K562 (cell line): ENCODE measurements at regions not wholly inside any gene's neighbourhood (a gene's known extent, or its start where the extent isn't known, plus 50 kb on each side); places are given as distances from the start of the nearest gene placed in this dataset.

Experiments used
- CTCF ChIP-seq, 3 experiments: IDR thresholded peaks in 2 of 3; conservative IDR thresholded peaks in 1 of 3; 2 replicates each; pipeline ENCODE4 v1.5.1; 2011 to 2012; ENCODE audit warnings: low read length in 3 of 3, mild to moderate bottlenecking in 3 of 3, control low read depth in 2 of 3, improper control_type of control experiment in 1 of 3, inconsistent platforms in 1 of 3, low read depth in 1 of 3, mixed read lengths in 1 of 3, moderate library complexity in 1 of 3; ENCODE audit not compliant: insufficient read depth in 2 of 3
- E2F6 ChIP-seq, 2 experiments: IDR thresholded peaks; 2 replicates each; pipeline ENCODE4 v1.6.1; 2011; ENCODE audit warnings: borderline replicate concordance in 1 of 2, control low read depth in 1 of 2, low read depth in 1 of 2, low read length in 1 of 2, mild to moderate bottlenecking in 1 of 2, mixed read lengths in 1 of 2, moderate library complexity in 1 of 2; ENCODE audit not compliant: insufficient read depth in 1 of 2, insufficient read length in 1 of 2, poor library complexity in 1 of 2, severe bottlenecking in 1 of 2; ENCODE audit errors: extremely low read depth in 1 of 2
- HNRNPH1 ChIP-seq: fragments of 200-400 bp; formaldehyde crosslinking; optimal IDR thresholded peaks from 2 replicates; pipeline ENCODE3; 2017; ENCODE audit warnings: low read depth, mild to moderate bottlenecking, low read length, moderate library complexity
- JUND ChIP-seq, 2 experiments: IDR thresholded peaks; 2 replicates in 1 of 2; 3 replicates in 1 of 2; pipeline ENCODE4 v1.6.1; 2011; ENCODE audit warnings: borderline replicate concordance in 2 of 2, low read depth in 2 of 2, low read length in 2 of 2, improper control_type of control experiment in 1 of 2, missing biosample characterization in 1 of 2, missing genetic modification characterization in 1 of 2, missing genetic modification reagents in 1 of 2
- NFIC ChIP-seq: fragments of 450-650 bp; IDR thresholded peaks from 2 replicates; pipeline ENCODE4 v1.6.1; 2017; ENCODE audit warnings: mild to moderate bottlenecking, inconsistent platforms
- RCOR1 ChIP-seq, 2 experiments: IDR thresholded peaks; 2 replicates each; pipeline ENCODE4 v1.6.1; 2012; ENCODE audit warnings: low read depth in 2 of 2, low read length in 2 of 2, borderline replicate concordance in 1 of 2, improper control_type of control experiment in 1 of 2
- SIN3A ChIP-seq, 2 experiments: fragments of 150-350 bp in 1 of 2; IDR thresholded peaks; 2 replicates each; pipeline ENCODE4 v1.6.1; 2011 to 2016; ENCODE audit warnings: borderline replicate concordance in 2 of 2, low read depth in 2 of 2, low read length in 2 of 2, mild to moderate bottlenecking in 2 of 2, moderate library complexity in 2 of 2; ENCODE audit not compliant: control insufficient read depth in 1 of 2
- SP1 ChIP-seq: sonication (generic); formaldehyde crosslinking; IDR thresholded peaks from 2 replicates; pipeline ENCODE4 v1.8.1; 2022; ENCODE audit warnings: mild to moderate bottlenecking, missing genetic modification reagents
- TCF7L2 ChIP-seq: fragments of 150-350 bp; IDR thresholded peaks from 2 replicates; pipeline ENCODE4 v1.6.1; 2016; ENCODE audit warnings: low read depth, mild to moderate bottlenecking, low read length, moderate library complexity
- ZNF133 ChIP-seq: fragments of 250-450 bp; sonication (Bioruptor Pico); IDR thresholded peaks from 2 replicates; pipeline ENCODE4 v1.4.0; 2020; ENCODE audit warnings: mild to moderate bottlenecking

GRCh38 chr5:62029303-62029702, 276.7 kb upstream of the KIF2A start:
- TF ChIP-seq SIN3A (IDR thresholded peaks at IDR 0.05; ENCODE audit: borderline replicate concordance in 2 of 2, control insufficient read depth in 1 of 2, low read depth in 2 of 2, low read length in 2 of 2) (no peak), JUND (IDR thresholded peaks at IDR 0.05; ENCODE audit: borderline replicate concordance, low read depth, low read length) (no peak), JUND (tag; IDR thresholded peaks at IDR 0.05; ENCODE audit: borderline replicate concordance, low read depth, low read length) (no peak), NFIC (no peak), SP1 (no peak), HNRNPH1 (no peak), CTCF (IDR thresholded peaks at IDR 0.05 in 2 of 3, conservative IDR thresholded peaks at IDR 0.05 in 1 of 3; ENCODE audit: insufficient read depth in 2 of 3, low read depth in 1 of 3, low read length in 3 of 3) (no peak), ZNF133 (CRISPR knock-in tag) (no peak), RCOR1 (IDR thresholded peaks at IDR 0.05; ENCODE audit: borderline replicate concordance in 1 of 2, low read depth in 2 of 2, low read length in 2 of 2) (no peak), E2F6 (IDR thresholded peaks at IDR 0.05; ENCODE audit: borderline replicate concordance in 1 of 2, extremely low read depth in 1 of 2, insufficient read depth in 1 of 2, insufficient read length in 1 of 2, low read depth in 1 of 2, low read length in 1 of 2, poor library complexity in 1 of 2, severe bottlenecking in 1 of 2) (no peak), TCF7L2 (no peak)
